ENCODE measurements at regions not wholly inside any gene's neighbourhood (a gene's known extent, or its start where the extent isn't known, plus 50 kb on each side); places are given as distances from the start of the nearest gene placed in this dataset.

- TF ChIP-seq, protein P1, sequence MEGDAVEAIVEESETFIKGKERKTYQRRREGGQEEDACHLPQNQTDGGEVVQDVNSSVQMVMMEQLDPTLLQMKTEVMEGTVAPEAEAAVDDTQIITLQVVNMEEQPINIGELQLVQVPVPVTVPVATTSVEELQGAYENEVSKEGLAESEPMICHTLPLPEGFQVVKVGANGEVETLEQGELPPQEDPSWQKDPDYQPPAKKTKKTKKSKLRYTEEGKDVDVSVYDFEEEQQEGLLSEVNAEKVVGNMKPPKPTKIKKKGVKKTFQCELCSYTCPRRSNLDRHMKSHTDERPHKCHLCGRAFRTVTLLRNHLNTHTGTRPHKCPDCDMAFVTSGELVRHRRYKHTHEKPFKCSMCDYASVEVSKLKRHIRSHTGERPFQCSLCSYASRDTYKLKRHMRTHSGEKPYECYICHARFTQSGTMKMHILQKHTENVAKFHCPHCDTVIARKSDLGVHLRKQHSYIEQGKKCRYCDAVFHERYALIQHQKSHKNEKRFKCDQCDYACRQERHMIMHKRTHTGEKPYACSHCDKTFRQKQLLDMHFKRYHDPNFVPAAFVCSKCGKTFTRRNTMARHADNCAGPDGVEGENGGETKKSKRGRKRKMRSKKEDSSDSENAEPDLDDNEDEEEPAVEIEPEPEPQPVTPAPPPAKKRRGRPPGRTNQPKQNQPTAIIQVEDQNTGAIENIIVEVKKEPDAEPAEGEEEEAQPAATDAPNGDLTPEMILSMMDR (conservative IDR thresholded peaks at IDR 0.05) = no peak
- no peak overlapping the region for H3K27ac ChIP-seq
Observed at GRCh38 chr12:130009961-130010360, 106.1 kb upstream of the TMEM132D start.

DNA sequence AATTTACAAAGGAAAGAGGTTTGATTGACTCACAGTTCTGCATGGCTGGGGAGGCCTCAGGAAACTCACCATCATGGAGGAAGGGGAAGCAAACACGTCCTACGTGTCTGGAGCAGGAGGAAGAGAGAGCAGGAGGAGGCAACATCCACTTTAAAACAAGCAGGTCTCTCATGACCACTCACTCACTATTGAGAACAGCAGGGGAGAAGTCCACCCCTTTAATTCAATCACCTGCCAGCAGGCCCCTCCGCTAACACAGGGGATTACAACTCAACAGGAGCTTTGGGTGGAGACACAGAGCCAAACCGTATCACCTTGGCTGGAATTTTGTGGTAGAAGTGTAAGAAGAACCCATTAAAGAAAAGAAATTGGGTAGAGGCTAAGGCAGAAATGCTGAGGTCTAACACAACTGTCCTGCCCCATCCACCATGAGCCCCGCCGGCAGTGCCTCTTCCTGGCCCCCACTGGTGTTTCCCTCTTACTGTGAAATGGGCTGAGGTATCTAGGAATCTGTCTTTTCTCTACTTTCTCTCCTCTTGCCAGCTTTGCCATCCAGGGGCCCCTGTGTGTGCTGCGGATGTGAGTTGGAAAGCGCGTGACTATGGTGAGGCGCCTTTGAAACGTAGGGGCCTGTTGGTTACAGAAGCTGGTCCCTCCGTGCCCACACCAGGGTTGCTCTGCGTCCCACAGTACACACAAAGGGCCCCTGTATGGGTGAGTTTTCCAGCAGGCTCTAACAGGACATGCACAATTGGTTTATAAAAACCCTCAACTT, 108.0 kb upstream of the TMEM132D start:
- H3K27ac ChIP-seq = no peak overlapping the region
- TF ChIP-seq, protein P1 (conservative IDR thresholded peaks at IDR 0.05) = no peak

- TF ChIP-seq, protein P1 (conservative IDR thresholded peaks at IDR 0.05) = peak; percentile 93
- H3K27ac ChIP-seq = no peak overlapping the region
Observed at GRCh38 chr12:130013771-130014484, 110.1 kb upstream of the TMEM132D start.

GRCh38 chr12:130014485-130014807, 110.6 kb upstream of the TMEM132D start:
- TF ChIP-seq, protein P1 (conservative IDR thresholded peaks at IDR 0.05) = no peak
- no peak overlapping the region for H3K27ac ChIP-seq

GRCh38 chr12:130016194-130016593, 112.4 kb upstream of the TMEM132D start:
- H3K27ac ChIP-seq = no peak overlapping the region
- TF ChIP-seq, protein P1 (conservative IDR thresholded peaks at IDR 0.05) = no peak

- TF ChIP-seq, protein P1 (conservative IDR thresholded peaks at IDR 0.05) = no peak
- H3K27ac ChIP-seq = no peak overlapping the region
Observed at GRCh38 chr12:130016986-130017385, 113.2 kb upstream of the TMEM132D start.

DNA sequence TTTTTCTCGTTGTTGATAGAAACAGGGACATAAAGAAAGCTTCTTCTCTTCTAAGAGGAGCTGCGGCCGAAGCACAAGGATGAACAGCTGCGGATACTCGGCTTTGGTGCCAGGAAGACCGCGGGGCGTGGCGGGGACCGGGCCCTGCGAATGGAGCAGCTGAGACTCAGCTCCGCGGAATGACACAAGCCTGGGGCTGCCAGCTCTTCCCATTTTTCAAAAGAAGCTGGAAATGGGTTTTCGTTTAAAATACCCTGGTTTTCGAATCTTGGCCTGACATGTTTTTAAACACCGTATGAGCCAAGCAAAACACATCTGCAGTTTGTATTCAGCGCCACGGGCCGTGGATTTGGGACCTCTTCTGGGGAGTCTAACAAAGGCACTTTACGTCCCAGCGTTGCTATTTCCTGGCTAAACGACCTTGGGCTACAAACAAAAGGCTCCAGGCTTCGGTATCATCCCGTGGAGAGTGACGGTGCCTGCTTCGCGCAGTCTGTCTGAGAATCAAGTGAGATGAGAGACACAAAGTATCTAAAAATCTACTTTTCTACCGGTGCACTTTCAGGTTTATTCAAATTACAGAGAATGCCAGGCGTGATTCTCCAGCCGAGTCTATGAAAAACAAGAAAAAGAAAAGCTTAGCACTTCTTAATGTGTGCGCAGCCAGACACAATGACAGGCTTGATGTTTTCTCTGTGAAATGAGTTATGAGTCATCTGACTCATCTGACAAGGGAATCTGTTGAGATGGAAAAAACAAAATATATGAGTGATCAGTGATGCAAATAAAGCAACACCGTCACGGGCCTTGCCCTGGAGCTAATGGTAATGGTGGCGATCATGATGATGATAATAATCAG, 114.0 kb upstream of the TMEM132D start:
- TF ChIP-seq, protein P1 (conservative IDR thresholded peaks at IDR 0.05) = no peak
- no peak overlapping the region for H3K27ac ChIP-seq

Measured in VCaP (cell line).